Transverse colon (tissue), 3 donors: ENCODE measurements at regions not wholly inside any gene's neighbourhood (a gene's known extent, or its start where the extent isn't known, plus 50 kb on each side); places are given as distances from the start of the nearest gene placed in this dataset.

Experiments used
- POLR2A ChIP-seq: fragments of 450-650 bp; IDR thresholded peaks from one replicate; pipeline ENCODE4 v1.6.1; 2016; ENCODE audit warnings: antibody characterized with exemption, mild to moderate bottlenecking, moderate library complexity
- TF ChIP-seq, protein P1 (sequence below), 5 experiments: fragments of 200-600 bp in 3 of 5; fragments of 450-650 bp in 2 of 5; sonication (generic) in 3 of 5; IDR thresholded peaks; 1 replicate in 2 of 5; 2 replicates in 3 of 5; pipeline ENCODE4 v1.5.1; 2016 to 2017; ENCODE audit warnings: antibody characterized with exemption in 5 of 5, inconsistent platforms in 3 of 5, mild to moderate bottlenecking in 2 of 5, moderate library complexity in 1 of 5

DNA sequence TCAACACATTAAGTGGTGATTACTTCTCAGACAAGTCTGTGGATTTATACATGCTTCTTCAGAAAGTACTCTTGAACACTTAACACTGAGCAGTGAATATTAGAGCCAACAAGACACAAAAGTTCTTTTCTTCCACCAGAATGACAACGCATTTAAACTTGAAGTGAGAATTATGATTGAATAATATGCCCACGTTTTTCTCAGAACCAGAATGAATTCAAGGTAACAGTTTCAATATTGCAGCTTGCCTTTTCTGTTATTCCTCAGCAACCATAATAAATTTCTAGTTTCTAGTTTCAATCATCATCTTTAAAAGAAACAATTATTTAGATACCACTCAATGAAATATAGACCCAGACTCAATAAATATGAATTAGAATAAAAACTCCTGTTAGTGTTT lies 547.0 kb downstream of the NUP35 start:
- TF ChIP-seq POLR2A = no peak
- TF ChIP-seq, protein P1, sequence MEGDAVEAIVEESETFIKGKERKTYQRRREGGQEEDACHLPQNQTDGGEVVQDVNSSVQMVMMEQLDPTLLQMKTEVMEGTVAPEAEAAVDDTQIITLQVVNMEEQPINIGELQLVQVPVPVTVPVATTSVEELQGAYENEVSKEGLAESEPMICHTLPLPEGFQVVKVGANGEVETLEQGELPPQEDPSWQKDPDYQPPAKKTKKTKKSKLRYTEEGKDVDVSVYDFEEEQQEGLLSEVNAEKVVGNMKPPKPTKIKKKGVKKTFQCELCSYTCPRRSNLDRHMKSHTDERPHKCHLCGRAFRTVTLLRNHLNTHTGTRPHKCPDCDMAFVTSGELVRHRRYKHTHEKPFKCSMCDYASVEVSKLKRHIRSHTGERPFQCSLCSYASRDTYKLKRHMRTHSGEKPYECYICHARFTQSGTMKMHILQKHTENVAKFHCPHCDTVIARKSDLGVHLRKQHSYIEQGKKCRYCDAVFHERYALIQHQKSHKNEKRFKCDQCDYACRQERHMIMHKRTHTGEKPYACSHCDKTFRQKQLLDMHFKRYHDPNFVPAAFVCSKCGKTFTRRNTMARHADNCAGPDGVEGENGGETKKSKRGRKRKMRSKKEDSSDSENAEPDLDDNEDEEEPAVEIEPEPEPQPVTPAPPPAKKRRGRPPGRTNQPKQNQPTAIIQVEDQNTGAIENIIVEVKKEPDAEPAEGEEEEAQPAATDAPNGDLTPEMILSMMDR (IDR thresholded peaks at IDR 0.05) = no peak
